HepG2 (cell line): ENCODE measurements at regions not wholly inside any gene's neighbourhood (a gene's known extent, or its start where the extent isn't known, plus 50 kb on each side); places are given as distances from the start of the nearest gene placed in this dataset.

Experiments used
- ATAC-seq: fragments of 200-7000 bp; cut with Tn5 transposase; 3 replicates; pipeline ENCODE4 v1.9.1; 2020; ENCODE audit warnings: mild to moderate bottlenecking, moderate library complexity
- BruUV-seq: library from RNA; stranded (reverse); fragments of 400-500 nt; replicated peaks from 2 replicates; lab custom pipeline; 2021; lab: Mats Ljungman, UMichigan
- CTCF ChIA-PET: fragments of 300-600 bp; formaldehyde crosslinking; extraction: SDS; loops from one replicate; lab custom pipeline; 2021; ENCODE audit warnings: low total read pairs, inconsistent platforms, low intra/inter-chr PET ratio; lab: Yijun Ruan, JAX
- POLR2A ChIA-PET: fragments of 350-600 bp; sonication (Branson Sonifier 250); formaldehyde crosslinking; loops from one replicate; lab custom pipeline; 2020; ENCODE audit warnings: antibody characterized with exemption, inconsistent platforms; lab: Yijun Ruan, JAX
- DNase-seq: peaks from one replicate; pipeline ENCODE4 v3.0.0-alpha.2; 2015; ENCODE audit warnings: low spot score
- FAIRE-seq: peaks from 3 replicates; lab custom pipeline; 2011; peaks lifted over from hg19 to GRCh38; lab: Jason Lieb, UNC
- H2AFZ ChIP-seq: one replicate; pipeline ENCODE4 v1.6.1; 2011; ENCODE audit warnings: low read length, inconsistent platforms
- H3K27ac ChIP-seq: fragments of 300-600 bp; 3 replicates; pipeline ENCODE4 v1.8.0; 2011; ENCODE audit warnings: mixed run types, mild to moderate bottlenecking, mixed read lengths, low read length, inconsistent platforms; ENCODE audit not compliant: insufficient read depth; ENCODE audit errors: extremely low read length
- H3K27me3 ChIP-seq, 2 experiments: fragments of 200-600 bp in 1 of 2; 2 replicates in 1 of 2; 3 replicates in 1 of 2; pipeline versions ENCODE4 v1.6.0 to v1.8.0; 2011; ENCODE audit warnings: low read length in 2 of 2, mild to moderate bottlenecking in 2 of 2, moderate library complexity in 2 of 2, inconsistent platforms in 1 of 2; ENCODE audit not compliant: insufficient read depth in 2 of 2, control insufficient read depth in 1 of 2
- H3K36me3 ChIP-seq, 2 experiments: fragments of 200-600 bp in 1 of 2; replicated peaks in 1 of 2; 2 replicates in 1 of 2; 3 replicates in 1 of 2; pipeline versions ENCODE4 v1.5.1 to v1.8.0; 2011; ENCODE audit warnings: low read length in 2 of 2, inconsistent platforms in 1 of 2; ENCODE audit not compliant: insufficient read depth in 2 of 2, control insufficient read depth in 1 of 2
- H3K4me1 ChIP-seq: 2 replicates; pipeline ENCODE4 v1.5.1; 2012; ENCODE audit warnings: low read length, inconsistent platforms; ENCODE audit not compliant: insufficient read depth
- H3K4me2 ChIP-seq: 2 replicates; pipeline ENCODE4 v1.6.0; 2011; ENCODE audit warnings: low read depth, low read length, inconsistent platforms
- H3K4me3 ChIP-seq, 3 experiments: fragments of 200-600 bp in 1 of 3; sonication (generic), shearing (Covaris generic) in 1 of 3; replicated peaks in 1 of 3; 2 replicates each; pipeline ENCODE4 v1.5.1; 2011 to 2016; ENCODE audit warnings: low read length in 3 of 3, inconsistent platforms in 2 of 3, low read depth in 2 of 3, mild to moderate bottlenecking in 2 of 3, control low read depth in 1 of 3, mixed read lengths in 1 of 3; ENCODE audit not compliant: insufficient read depth in 1 of 3
- H3K79me2 ChIP-seq: one replicate; pipeline ENCODE4 v1.6.1; 2011; ENCODE audit warnings: low read length, inconsistent platforms; ENCODE audit not compliant: insufficient read depth
- H3K9ac ChIP-seq: 2 replicates; pipeline ENCODE4 v1.6.0; 2011; ENCODE audit warnings: mild to moderate bottlenecking, low read depth, low read length, inconsistent platforms; ENCODE audit not compliant: insufficient read depth
- H3K9me3 ChIP-seq: 2 replicates; pipeline ENCODE4 v1.5.1; 2012; ENCODE audit warnings: mild to moderate bottlenecking, low read length
- H4K20me1 ChIP-seq: 2 replicates; pipeline ENCODE4 v1.6.0; 2011; ENCODE audit warnings: inconsistent platforms, mild to moderate bottlenecking, low read length, moderate library complexity; ENCODE audit not compliant: insufficient read depth
- BRF2 ChIP-seq: sonication (generic); formaldehyde crosslinking; IDR thresholded peaks from 2 replicates; pipeline ENCODE4 v1.8.1; 2022; ENCODE audit warnings: mild to moderate bottlenecking, missing genetic modification reagents
- CTCF ChIP-seq: sonication (generic); formaldehyde crosslinking; IDR thresholded peaks from 2 replicates; pipeline ENCODE4 v1.5.0; 2020; ENCODE audit warnings: mild to moderate bottlenecking, missing genetic modification reagents, moderate library complexity
- MEIS1 ChIP-seq: sonication (generic); formaldehyde crosslinking; IDR thresholded peaks from 2 replicates; pipeline ENCODE4 v1.9.0; 2021; ENCODE audit warnings: mild to moderate bottlenecking, missing genetic modification reagents, moderate library complexity, borderline replicate concordance
- NFE2L1 ChIP-seq: sonication (generic); formaldehyde crosslinking; IDR thresholded peaks from 2 replicates; pipeline ENCODE4 v1.4.0; 2020; ENCODE audit warnings: missing genetic modification reagents, mild to moderate bottlenecking, borderline replicate concordance
- NFIB ChIP-seq: sonication (generic); formaldehyde crosslinking; IDR thresholded peaks from 2 replicates; pipeline ENCODE4 v1.9.0; 2021; ENCODE audit warnings: missing genetic modification reagents, mild to moderate bottlenecking, borderline replicate concordance
- PHF21A ChIP-seq: sonication (generic); formaldehyde crosslinking; IDR thresholded peaks from 2 replicates; pipeline ENCODE4 v1.5.0; 2020; ENCODE audit warnings: mild to moderate bottlenecking, missing genetic modification reagents
- RCOR2 ChIP-seq: IDR thresholded peaks from 2 replicates; pipeline ENCODE4 v1.6.1; 2016; ENCODE audit warnings: missing biosample characterization, missing genetic modification reagents
- SP2 ChIP-seq: sonication (generic); formaldehyde crosslinking; IDR thresholded peaks from 2 replicates; pipeline ENCODE4 v1.5.1; 2020; ENCODE audit warnings: mild to moderate bottlenecking, missing genetic modification reagents
- ZBTB43 ChIP-seq: sonication (generic); formaldehyde crosslinking; conservative IDR thresholded peaks from 2 replicates; pipeline ENCODE4 v1.4.0; 2020; ENCODE audit warnings: missing genetic modification reagents
- ZMYM3 ChIP-seq: sonication (generic); formaldehyde crosslinking; IDR thresholded peaks from 2 replicates; pipeline ENCODE4 v1.5.1; 2020; ENCODE audit warnings: mild to moderate bottlenecking, missing genetic modification reagents
- ZNF30 ChIP-seq: sonication (generic); formaldehyde crosslinking; IDR thresholded peaks from 2 replicates; pipeline ENCODE4 v1.5.0; 2020; ENCODE audit warnings: mild to moderate bottlenecking, missing genetic modification reagents
- ZNF383 ChIP-seq: sonication (generic); formaldehyde crosslinking; IDR thresholded peaks from 2 replicates; pipeline ENCODE4 v1.4.0; 2020; ENCODE audit warnings: missing genetic modification reagents, mild to moderate bottlenecking, borderline replicate concordance
- WGBS: methylation state at CpG from one replicate; pipeline ENCODE4 v1.1.6; 2017; ENCODE audit warnings: low lambda C conversion rate; 5-methylcytosine and 5-hydroxymethylcytosine counted together
- in situ Hi-C: cut with HindIII; loops from 2 replicates; pipeline ENCODE4 v1.10.0; 2017; ENCODE audit warnings: low pct_unique_long_range_greater_than_20kb; ENCODE audit not compliant: extremely low pct_ligation_motif_present
- intact Hi-C: fragments of 100-400 bp; cut with micrococcal nuclease; formaldehyde crosslinking; loops from one replicate; pipeline ENCODE4 v1.10.0; 2022; ENCODE audit not compliant: unreplicated experiment

GRCh38 chr14:28576523-28576922 lies 190.1 kb upstream of the FOXG1 start:
- H3K9ac ChIP-seq: no peak overlapping the region
- peaks cover 87% of the 10 kb centered on the region for H3K9me3 ChIP-seq
- 18% methylated on average over 10 of the region's 10 CpGs for WGBS
- no peaks in the 10 kb centered on the region for H3K27me3 ChIP-seq
- DNase-seq (no peak), FAIRE-seq (no peak), ATAC-seq (no peak)
- H3K79me2 ChIP-seq: no peaks in the 10 kb centered on the region
- intact Hi-C loops (no loop called here), in situ Hi-C loops (no loop called here)
- POLR2A ChIA-PET: no interaction called here
- H3K27ac ChIP-seq: no peak overlapping the region
- no peaks in the 10 kb centered on the region for H3K36me3 ChIP-seq
- no TSS peak for BruUV-seq
- no peaks in the 10 kb centered on the region for H3K4me1 ChIP-seq
- no peaks in the 10 kb centered on the region for H4K20me1 ChIP-seq
- H3K4me3 ChIP-seq: no peak overlapping the region
- H2AFZ ChIP-seq: no peak overlapping the region
- TF ChIP-seq ZBTB43 (CRISPR knock-in tag): no peak
- no peak overlapping the region for H3K4me2 ChIP-seq
- CTCF ChIA-PET: no interaction called here

- intact Hi-C loops: no loop called here
- ChIA-PET CTCF (no interaction called here), POLR2A (no interaction called here)
- Histone ChIP-seq H2AFZ (no peak overlapping the region), H3K4me1 (no peaks in the 10 kb centered on the region), H3K79me2 (no peaks in the 10 kb centered on the region), H3K9me3 (peaks cover 85% of the 10 kb centered on the region), H4K20me1 (no peaks in the 10 kb centered on the region), H3K27me3 (no peaks in the 10 kb centered on the region), H3K36me3 (no peaks in the 10 kb centered on the region), H3K27ac (no peak overlapping the region), H3K4me2 (no peak overlapping the region), H3K4me3 (no peak overlapping the region), H3K9ac (no peak overlapping the region)
- FAIRE-seq (no peak), ATAC-seq (no peak), DNase-seq (no peak)
- TF ChIP-seq SP2 (CRISPR knock-in tag): no peak
- TF ChIP-seq NFE2L1 (CRISPR knock-in tag): no peak
- no peak for TF ChIP-seq ZNF30 (CRISPR knock-in tag)
- no peak for TF ChIP-seq RCOR2 (CRISPR knock-in tag)
- TF ChIP-seq ZNF383 (CRISPR knock-in tag): no peak
- TF ChIP-seq CTCF (CRISPR knock-in tag): no peak
- no peak for TF ChIP-seq PHF21A (CRISPR knock-in tag)
- TF ChIP-seq MEIS1 (CRISPR knock-in tag): no peak
- TF ChIP-seq NFIB (CRISPR knock-in tag): no peak
- TF ChIP-seq ZMYM3 (CRISPR knock-in tag): no peak
- TF ChIP-seq BRF2 (CRISPR knock-in tag): no peak
- 5% methylated on average over 3 of the region's 3 CpGs for WGBS
- BruUV-seq: no TSS peak
- in situ Hi-C loops: no loop called here
Measured at GRCh38 chr14:28577187-28577586, 189.4 kb upstream of the FOXG1 start.
